SK-N-MC (cell line): ENCODE measurements at regions not wholly inside any gene's neighbourhood (a gene's known extent, or its start where the extent isn't known, plus 50 kb on each side); places are given as distances from the start of the nearest gene placed in this dataset.

ENCODE experiments used
- EZH2 ChIP-seq: fragments of 200-600 bp; sonication (generic); IDR thresholded peaks from one replicate; pipeline ENCODE4 v1.6.1; 2017; ENCODE audit warnings: antibody characterized with exemption
- FOXP2 ChIP-seq: optimal IDR thresholded peaks from 2 replicates; pipeline ENCODE3; 2011; ENCODE audit warnings: mild to moderate bottlenecking, moderate library complexity; ENCODE audit not compliant: insufficient read depth; ENCODE audit errors: extremely low read length, control extremely low read depth
- POLR2AphosphoS5 ChIP-seq: IDR thresholded peaks from 2 replicates; pipeline ENCODE4 v1.6.1; 2012; ENCODE audit warnings: mild to moderate bottlenecking, low read depth, low read length, borderline replicate concordance

GRCh38 chr15:53360881-53361280, 398.6 kb downstream of the WDR72 start:
- TF ChIP-seq EZH2 (no peak), POLR2AphosphoS5 (no peak), FOXP2 (no peak)
